Panc1 (cell line): ENCODE measurements at regions not wholly inside any gene's neighbourhood (a gene's known extent, or its start where the extent isn't known, plus 50 kb on each side); places are given as distances from the start of the nearest gene placed in this dataset.

Source experiments
- ATAC-seq: fragments of 200-7000 bp; cut with Tn5 transposase; 2 replicates; pipeline ENCODE4 v1.9.1; 2020; ENCODE audit warnings: mild to moderate bottlenecking, moderate library complexity
- BruUV-seq: library from RNA; stranded (reverse); fragments of 400-500 nt; replicated peaks from 2 replicates; lab custom pipeline; 2021; lab: Mats Ljungman, UMichigan
- CTCF ChIA-PET: fragments of 300-600 bp; sonication (Branson Sonifier 250); formaldehyde crosslinking; loops from one replicate; lab custom pipeline; 2022; ENCODE audit warnings: antibody characterized with exemption; lab: Charles Lee
- POLR2A ChIA-PET: fragments of 300-600 bp; sonication (Branson Sonifier 250); formaldehyde crosslinking; loops from one replicate; lab custom pipeline; 2022; ENCODE audit warnings: antibody characterized with exemption; lab: Charles Lee
- DNase-seq: peaks from one replicate; pipeline ENCODE4 v3.0.0-alpha.2; 2010; ENCODE audit warnings: low read depth, low spot score
- H3K27ac ChIP-seq: 2 replicates; pipeline ENCODE4 v1.5.1; 2011; ENCODE audit warnings: mild to moderate bottlenecking, low read length, inconsistent platforms
- H3K27me3 ChIP-seq: fragments of 200-500 bp; sonication (Bioruptor generic); 2 replicates; pipeline ENCODE4 v1.6.0; 2014; ENCODE audit warnings: low read length, inconsistent platforms; ENCODE audit not compliant: control insufficient read depth, insufficient read depth
- H3K36me3 ChIP-seq: fragments of 200-500 bp; sonication (Bioruptor generic); 2 replicates; pipeline ENCODE4 v1.5.1; 2014; ENCODE audit warnings: inconsistent platforms, mild to moderate bottlenecking, low read length, moderate library complexity; ENCODE audit not compliant: control insufficient read depth, insufficient read depth
- H3K4me1 ChIP-seq: 2 replicates; pipeline ENCODE4 v1.5.1; 2011; ENCODE audit warnings: inconsistent platforms, mild to moderate bottlenecking, low read length, moderate library complexity; ENCODE audit not compliant: control insufficient read depth, insufficient read depth
- H3K4me3 ChIP-seq, 2 experiments: 2 replicates each; pipeline ENCODE4 v1.5.1; 2011 to 2012; ENCODE audit warnings: low read depth in 2 of 2, low read length in 2 of 2, mild to moderate bottlenecking in 2 of 2, inconsistent platforms in 1 of 2, moderate library complexity in 1 of 2
- H3K9me3 ChIP-seq: fragments of 200-500 bp; sonication (Bioruptor generic); 2 replicates; pipeline ENCODE4 v1.5.1; 2014; ENCODE audit warnings: low read depth, mild to moderate bottlenecking, inconsistent platforms, low read length, moderate library complexity; ENCODE audit not compliant: control insufficient read depth, insufficient read depth
- POLR2AphosphoS5 ChIP-seq: IDR thresholded peaks from 2 replicates; pipeline ENCODE4 v1.6.1; 2012; ENCODE audit warnings: mild to moderate bottlenecking, low read depth, low read length, moderate library complexity
- SIN3A ChIP-seq: IDR thresholded peaks from 2 replicates; pipeline ENCODE4 v1.6.1; 2012; ENCODE audit warnings: low read depth, mild to moderate bottlenecking, low read length, moderate library complexity, borderline replicate concordance; ENCODE audit not compliant: insufficient read depth
- TCF7L2 ChIP-seq: IDR thresholded peaks from 2 replicates; pipeline ENCODE4 v1.6.1; 2011; ENCODE audit warnings: mild to moderate bottlenecking, low read depth, low read length, inconsistent platforms
- in situ Hi-C: cut with HindIII; loops from 2 replicates; pipeline ENCODE4 v1.10.0; 2016; ENCODE audit warnings: low sequenced_read_pairs, low pct_unique_long_range_greater_than_20kb
- intact Hi-C: fragments of 100-400 bp; cut with micrococcal nuclease; formaldehyde crosslinking; loops from one replicate; pipeline ENCODE4 v1.10.0; 2022; ENCODE audit not compliant: unreplicated experiment
- TF ChIP-seq, protein P1 (sequence below), 2 experiments: IDR thresholded peaks; 2 replicates each; pipeline ENCODE4 v1.6.1; 2011 to 2012; ENCODE audit warnings: low read depth in 2 of 2, control low read depth in 1 of 2, low read length in 1 of 2, mild to moderate bottlenecking in 1 of 2, moderate library complexity in 1 of 2; ENCODE audit not compliant: insufficient read depth in 1 of 2
- TF ChIP-seq, protein P2 (sequence below): fragments of 450-650 bp; IDR thresholded peaks from 2 replicates; pipeline ENCODE4 v1.5.1; 2017; ENCODE audit warnings: mild to moderate bottlenecking

DNA sequence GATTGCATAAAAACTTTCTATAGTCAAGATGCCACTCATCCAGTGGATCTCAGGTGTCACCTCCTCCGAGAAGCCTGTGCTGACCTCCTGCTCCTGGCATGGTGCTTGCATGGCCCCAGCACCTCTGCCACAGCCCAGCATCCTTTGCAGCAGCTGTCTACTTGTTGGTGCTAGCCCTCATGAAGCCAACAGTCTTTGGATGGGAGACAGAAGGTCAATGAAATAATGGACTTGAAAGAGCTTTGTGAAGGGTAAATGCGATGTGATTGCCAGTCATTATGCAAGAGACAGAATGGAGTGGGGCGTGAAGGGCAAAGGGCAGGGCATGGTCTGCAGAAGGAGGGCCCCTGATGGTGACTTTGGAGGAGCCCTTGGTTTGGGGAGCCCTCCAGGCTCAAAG lies 63.0 kb upstream of the CLMN start:
- no peaks in the 10 kb centered on the region for H3K36me3 ChIP-seq
- intact Hi-C loops (no loop called here), in situ Hi-C loops (no loop called here)
- H3K4me1 ChIP-seq, result no peaks in the 10 kb centered on the region
- H3K27me3 ChIP-seq, result no peaks in the 10 kb centered on the region
- no peak for ATAC-seq
- no peak for DNase-seq
- H3K27ac ChIP-seq, result no peak overlapping the region
- ChIA-PET CTCF (no interaction called here), POLR2A (no interaction called here)
- no TSS peak for BruUV-seq
- TF ChIP-seq POLR2AphosphoS5, result no peak
- TF ChIP-seq TCF7L2, result no peak
- TF ChIP-seq SIN3A, result no peak
- TF ChIP-seq, protein P1, sequence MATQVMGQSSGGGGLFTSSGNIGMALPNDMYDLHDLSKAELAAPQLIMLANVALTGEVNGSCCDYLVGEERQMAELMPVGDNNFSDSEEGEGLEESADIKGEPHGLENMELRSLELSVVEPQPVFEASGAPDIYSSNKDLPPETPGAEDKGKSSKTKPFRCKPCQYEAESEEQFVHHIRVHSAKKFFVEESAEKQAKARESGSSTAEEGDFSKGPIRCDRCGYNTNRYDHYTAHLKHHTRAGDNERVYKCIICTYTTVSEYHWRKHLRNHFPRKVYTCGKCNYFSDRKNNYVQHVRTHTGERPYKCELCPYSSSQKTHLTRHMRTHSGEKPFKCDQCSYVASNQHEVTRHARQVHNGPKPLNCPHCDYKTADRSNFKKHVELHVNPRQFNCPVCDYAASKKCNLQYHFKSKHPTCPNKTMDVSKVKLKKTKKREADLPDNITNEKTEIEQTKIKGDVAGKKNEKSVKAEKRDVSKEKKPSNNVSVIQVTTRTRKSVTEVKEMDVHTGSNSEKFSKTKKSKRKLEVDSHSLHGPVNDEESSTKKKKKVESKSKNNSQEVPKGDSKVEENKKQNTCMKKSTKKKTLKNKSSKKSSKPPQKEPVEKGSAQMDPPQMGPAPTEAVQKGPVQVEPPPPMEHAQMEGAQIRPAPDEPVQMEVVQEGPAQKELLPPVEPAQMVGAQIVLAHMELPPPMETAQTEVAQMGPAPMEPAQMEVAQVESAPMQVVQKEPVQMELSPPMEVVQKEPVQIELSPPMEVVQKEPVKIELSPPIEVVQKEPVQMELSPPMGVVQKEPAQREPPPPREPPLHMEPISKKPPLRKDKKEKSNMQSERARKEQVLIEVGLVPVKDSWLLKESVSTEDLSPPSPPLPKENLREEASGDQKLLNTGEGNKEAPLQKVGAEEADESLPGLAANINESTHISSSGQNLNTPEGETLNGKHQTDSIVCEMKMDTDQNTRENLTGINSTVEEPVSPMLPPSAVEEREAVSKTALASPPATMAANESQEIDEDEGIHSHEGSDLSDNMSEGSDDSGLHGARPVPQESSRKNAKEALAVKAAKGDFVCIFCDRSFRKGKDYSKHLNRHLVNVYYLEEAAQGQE (IDR thresholded peaks at IDR 0.05; ENCODE audit: insufficient read depth in 1 of 2, low read depth in 2 of 2, low read length in 1 of 2), result no peak
- TF ChIP-seq, protein P2, sequence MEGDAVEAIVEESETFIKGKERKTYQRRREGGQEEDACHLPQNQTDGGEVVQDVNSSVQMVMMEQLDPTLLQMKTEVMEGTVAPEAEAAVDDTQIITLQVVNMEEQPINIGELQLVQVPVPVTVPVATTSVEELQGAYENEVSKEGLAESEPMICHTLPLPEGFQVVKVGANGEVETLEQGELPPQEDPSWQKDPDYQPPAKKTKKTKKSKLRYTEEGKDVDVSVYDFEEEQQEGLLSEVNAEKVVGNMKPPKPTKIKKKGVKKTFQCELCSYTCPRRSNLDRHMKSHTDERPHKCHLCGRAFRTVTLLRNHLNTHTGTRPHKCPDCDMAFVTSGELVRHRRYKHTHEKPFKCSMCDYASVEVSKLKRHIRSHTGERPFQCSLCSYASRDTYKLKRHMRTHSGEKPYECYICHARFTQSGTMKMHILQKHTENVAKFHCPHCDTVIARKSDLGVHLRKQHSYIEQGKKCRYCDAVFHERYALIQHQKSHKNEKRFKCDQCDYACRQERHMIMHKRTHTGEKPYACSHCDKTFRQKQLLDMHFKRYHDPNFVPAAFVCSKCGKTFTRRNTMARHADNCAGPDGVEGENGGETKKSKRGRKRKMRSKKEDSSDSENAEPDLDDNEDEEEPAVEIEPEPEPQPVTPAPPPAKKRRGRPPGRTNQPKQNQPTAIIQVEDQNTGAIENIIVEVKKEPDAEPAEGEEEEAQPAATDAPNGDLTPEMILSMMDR, result no peak
- H3K4me3 ChIP-seq, result no peak overlapping the region
- peaks cover 4% of the 10 kb centered on the region; the same call in 1 of the 2 replicates for H3K9me3 ChIP-seq

DNA sequence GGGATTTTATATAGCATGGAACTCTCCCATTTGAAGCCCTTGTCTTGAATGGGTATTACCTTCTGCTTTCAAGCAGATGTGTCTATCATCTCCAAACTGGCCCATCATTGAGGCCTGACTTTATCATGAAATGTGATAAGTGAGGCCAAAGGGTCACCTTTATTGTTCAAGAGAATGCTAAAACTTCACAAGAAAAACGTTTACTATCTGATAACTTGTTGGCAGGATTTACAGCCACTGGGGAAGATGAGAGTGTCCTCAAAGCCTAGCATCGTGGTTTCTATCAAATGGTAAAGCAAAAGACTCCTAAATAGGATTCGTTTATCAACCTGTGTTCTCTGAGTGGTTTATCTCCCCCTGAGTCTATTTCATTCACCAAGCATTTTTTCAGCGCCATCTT lies 62.0 kb upstream of the CLMN start:
- Histone ChIP-seq H3K36me3 (no peaks in the 10 kb centered on the region), H3K4me1 (no peaks in the 10 kb centered on the region), H3K27me3 (no peaks in the 10 kb centered on the region), H3K27ac (no peak overlapping the region), H3K4me3 (no peak overlapping the region), H3K9me3 (peaks cover 4% of the 10 kb centered on the region; the same call in 1 of the 2 replicates)
- TF ChIP-seq POLR2AphosphoS5 (no peak), TCF7L2 (no peak), SIN3A (no peak)
- TF ChIP-seq, protein P1 (IDR thresholded peaks at IDR 0.05; ENCODE audit: insufficient read depth in 1 of 2, low read depth in 2 of 2, low read length in 1 of 2), result no peak
- TF ChIP-seq, protein P2, result no peak
- BruUV-seq, result no TSS peak
- in situ Hi-C loops, result no loop called here
- POLR2A ChIA-PET, result no interaction called here
- CTCF ChIA-PET, result no interaction called here
- intact Hi-C loops, result no loop called here
- no peak for ATAC-seq
- DNase-seq, result no peak
